GM21381 (cell line): ENCODE measurements at regions not wholly inside any gene's neighbourhood (a gene's known extent, or its start where the extent isn't known, plus 50 kb on each side); places are given as distances from the start of the nearest gene placed in this dataset.

ENCODE experiments used
- ATAC-seq: cut with Tn5 transposase; IDR thresholded peaks from one replicate; pipeline ENCODE4 v1.9.1; 2021; ENCODE audit warnings: mild to moderate bottlenecking, moderate library complexity; ENCODE audit not compliant: unreplicated experiment

DNA sequence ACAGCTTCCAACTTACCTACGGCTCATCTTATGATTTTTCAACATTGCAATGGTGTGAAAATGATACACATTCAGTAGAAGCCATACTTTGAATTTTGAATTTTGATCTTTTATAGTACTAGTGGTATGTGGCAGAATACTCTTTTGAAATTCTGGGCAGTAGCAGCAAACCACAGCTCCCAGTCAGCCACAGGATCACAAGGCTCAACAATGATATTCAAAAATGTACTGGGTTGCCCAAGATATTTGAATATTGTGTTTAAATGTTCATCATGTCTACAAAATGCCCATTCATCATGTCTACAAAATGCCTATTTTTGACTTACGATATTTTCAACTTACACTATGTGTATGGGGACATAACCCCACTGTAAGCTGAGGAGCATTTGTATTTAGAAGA is 81.3 kb upstream of the PRR16 start:
- no peak for ATAC-seq

DNA sequence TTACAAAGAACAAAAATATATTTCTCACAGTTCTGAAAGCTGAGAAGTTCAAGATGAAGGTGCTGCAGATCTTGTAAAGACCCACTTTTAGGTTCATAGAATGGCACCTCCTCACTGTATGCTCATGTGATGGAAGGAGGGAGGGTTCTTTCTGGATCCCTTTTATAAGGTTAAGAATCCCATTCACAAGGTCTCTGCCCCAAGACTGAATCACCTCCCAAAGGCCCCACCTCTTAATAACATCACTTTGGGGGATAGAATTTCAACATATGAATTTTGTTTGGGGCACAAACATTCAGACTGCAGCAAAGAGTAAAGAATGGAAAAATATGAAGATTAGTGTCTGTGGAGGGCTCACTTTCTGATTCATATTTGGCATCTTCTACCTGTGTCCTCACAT is 77.1 kb upstream of the PRR16 start:
- ATAC-seq = no peak

DNA sequence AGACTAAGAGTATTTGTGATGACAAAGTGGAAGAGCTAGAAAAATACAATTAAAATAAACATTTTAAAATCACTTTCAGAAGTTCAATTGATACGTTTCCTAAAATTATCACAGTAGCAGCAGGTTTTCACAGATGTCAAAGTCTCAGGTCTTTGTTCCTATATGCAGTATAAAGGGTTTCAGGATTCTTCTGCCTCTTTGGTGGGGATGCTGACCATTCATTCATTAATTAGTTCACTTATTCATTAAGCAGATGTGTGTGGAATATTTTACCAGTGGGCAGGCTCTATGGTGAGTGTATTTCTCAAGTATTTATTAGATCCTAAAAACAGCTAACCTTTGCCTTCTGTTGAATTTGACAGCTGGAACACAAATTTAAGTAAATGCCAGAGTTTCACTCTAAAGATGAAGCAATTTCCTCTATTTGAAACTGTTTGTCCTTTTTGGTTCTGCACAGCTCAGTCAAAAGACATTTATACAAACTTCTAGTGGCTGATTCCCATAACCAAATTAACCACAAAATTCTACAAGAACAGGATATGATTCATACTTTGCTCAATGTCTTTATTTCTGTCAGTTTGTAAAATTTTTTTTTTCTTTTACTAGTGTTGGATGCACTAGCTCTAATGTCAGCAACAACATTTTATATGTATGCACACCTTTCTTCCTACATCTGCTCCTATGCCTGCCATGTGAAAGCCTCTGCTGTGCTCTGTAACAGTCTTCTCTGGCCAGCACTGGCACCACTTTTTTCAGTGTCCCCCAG is 75.9 kb upstream of the PRR16 start:
- no peak for ATAC-seq

DNA sequence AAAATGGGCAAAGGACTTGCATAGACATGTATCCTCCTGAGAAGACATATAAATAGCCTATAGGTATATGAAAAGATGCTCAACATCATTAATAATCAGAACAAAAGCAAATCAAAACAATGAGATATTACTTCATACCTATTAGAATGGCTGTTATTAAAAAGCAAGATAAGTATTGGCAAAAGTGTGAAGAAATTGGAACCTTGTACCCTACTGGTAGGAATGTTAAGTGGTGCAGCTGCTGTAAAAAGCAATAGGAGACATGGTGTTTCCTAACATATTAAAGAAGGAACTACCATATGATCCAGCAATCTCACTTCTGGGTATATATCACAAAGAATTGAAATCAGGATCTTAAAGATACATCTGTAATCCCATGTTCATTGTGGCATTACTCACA is 69.8 kb upstream of the PRR16 start:
- no peak for ATAC-seq

DNA sequence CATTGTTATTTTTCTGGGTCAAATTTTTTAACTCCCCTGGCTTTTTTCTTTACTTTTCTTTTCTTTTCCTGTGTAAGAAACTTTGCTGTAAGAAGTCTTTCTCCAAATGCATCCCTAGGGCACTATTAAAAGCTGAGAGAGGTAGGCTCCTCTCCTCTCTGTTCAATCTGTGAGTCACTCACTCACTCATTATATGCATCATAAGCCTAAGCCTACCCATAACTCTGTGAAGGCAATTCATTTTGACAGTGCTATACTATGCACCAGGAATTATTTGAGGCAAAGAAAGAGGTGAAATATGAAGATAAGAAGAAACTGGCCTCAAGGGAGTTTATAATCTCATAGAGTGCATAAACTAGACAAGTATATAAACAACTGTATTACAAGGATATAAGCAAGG is 67.9 kb upstream of the PRR16 start:
- no peak for ATAC-seq

DNA sequence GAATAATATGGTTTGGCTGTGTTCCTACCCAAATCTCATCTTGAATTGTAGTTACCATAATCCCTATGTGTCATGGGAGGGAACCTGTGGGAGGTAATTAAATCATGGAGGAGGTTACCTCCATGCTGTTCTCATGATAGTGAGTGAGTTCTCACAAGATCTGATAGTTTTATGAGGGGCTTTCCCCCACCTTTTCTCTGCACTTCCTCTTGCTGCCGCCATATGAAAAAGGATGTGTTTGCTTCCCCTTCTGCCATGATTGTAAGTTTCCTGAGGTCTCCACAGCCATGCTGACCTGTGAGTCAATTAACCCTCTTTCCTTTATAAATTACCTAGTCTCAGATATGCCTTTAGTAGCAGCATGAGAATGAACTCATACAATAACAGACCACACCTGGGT is 63.7 kb upstream of the PRR16 start:
- ATAC-seq = no peak

DNA sequence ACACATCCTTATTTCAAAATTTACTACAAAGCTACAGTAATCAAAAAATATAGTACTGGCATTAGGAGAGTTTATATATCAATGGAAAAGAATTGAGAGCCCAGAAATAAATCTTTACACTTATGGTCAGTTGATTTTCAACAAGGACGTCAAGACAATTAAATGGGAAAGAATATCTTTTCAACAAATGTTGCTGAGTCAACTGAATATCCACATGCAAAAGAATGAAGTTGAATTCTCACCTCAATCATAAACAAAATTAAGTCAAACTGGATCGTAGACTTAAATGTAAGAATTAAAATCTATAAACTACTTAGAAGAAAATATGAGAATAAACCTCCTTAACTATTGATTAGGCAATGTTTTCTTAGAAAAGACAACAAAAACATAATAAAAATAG is 61.5 kb upstream of the PRR16 start:
- ATAC-seq = no peak

DNA sequence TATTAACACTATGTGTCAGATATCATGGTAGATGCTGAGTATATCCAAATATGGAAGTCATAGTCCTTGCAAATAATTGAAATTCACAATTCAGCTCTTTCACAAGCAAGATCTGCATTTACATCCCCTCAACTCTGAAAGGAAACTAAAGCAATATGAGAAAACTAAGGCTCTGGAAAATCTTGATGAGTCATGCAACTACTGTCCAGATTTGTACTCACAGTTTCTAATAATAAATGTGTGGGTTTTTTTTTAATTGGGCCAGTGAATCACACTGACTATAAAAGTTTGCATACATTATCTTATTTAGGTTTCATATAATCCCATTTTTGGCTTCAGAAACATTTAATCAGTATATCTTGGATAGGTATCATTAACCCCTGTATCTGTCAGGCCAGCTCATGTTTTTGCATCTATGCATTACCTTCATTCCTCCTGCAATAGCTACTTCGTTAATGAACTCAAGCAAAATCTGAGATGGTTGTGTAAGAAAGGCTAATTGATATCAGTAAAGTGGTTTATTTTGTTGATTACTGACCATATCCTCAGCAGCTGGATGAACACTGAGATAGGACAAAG is 58.7 kb upstream of the PRR16 start:
- ATAC-seq = no peak

DNA sequence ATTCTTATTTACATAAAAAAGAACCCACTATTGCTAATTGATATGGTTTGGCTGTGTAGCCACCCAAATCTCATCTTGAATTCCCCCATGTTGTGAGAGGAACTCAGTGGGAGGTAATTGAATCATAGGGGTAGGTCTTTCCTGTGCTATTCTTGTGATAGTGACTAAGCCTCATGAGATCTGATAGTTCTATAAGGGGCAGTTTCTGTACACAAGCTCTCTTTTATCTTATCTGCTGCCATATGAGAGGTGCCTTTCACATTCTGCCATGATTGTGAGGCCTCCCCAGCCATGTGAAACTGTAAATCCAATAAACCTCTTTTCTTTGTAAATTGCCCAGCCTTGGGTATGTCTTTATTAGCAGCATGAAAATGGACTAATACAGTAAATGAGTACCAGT is 58.2 kb upstream of the PRR16 start:
- no peak for ATAC-seq

DNA sequence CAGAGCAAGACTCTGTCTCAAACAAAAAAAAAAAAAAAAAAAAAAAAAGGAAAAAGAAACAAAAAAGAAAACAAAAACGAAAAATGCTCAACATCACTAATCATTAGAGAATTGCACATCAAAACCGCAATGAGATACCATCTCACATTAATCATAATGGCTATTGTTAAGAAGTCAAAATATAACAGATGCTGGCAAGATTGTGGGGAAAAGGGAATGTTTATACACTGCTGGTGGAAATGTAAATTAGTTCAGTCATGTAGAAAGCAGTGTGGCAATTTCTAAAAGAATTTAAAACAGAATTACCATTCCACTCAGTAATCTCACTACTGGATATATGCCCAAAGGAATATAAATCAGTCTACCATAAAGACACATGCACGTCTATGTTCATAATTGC is 50.4 kb upstream of the PRR16 start:
- no peak for ATAC-seq
